ENCODE measurements at regions not wholly inside any gene's neighbourhood (a gene's known extent, or its start where the extent isn't known, plus 50 kb on each side); places are given as distances from the start of the nearest gene placed in this dataset.

GRCh38 chr7:157482025-157482424 lies 145.2 kb downstream of the DNAJB6 start:
- DNase-seq (ENCODE audit: low spot score) = no peak

GRCh38 chr7:157482517-157483087 lies 145.8 kb downstream of the DNAJB6 start:
- DNase-seq (ENCODE audit: low spot score) = no peak

- DNase-seq (ENCODE audit: low spot score) = no peak
These were observed 146.7 kb downstream of the DNAJB6 start for GRCh38 chr7:157483515-157483914.

- DNase-seq (ENCODE audit: low spot score) = no peak
These were observed 147.2 kb downstream of the DNAJB6 start for GRCh38 chr7:157483971-157484410.

GRCh38 chr7:157484411-157485081 lies 147.7 kb downstream of the DNAJB6 start:
- DNase-seq (ENCODE audit: low spot score) = no peak

GRCh38 chr7:157485361-157485831 lies 148.6 kb downstream of the DNAJB6 start:
- DNase-seq (ENCODE audit: low spot score) = no peak

- DNase-seq (ENCODE audit: low spot score) = no peak
These were observed 149.4 kb downstream of the DNAJB6 start for GRCh38 chr7:157486007-157486755.

GRCh38 chr7:157487046-157487770 lies 150.4 kb downstream of the DNAJB6 start:
- DNase-seq (ENCODE audit: low spot score) = no peak

GRCh38 chr7:157488281-157488680 lies 151.5 kb downstream of the DNAJB6 start:
- no peak for DNase-seq (ENCODE audit: low spot score)

GRCh38 chr7:157488966-157489365 lies 152.2 kb downstream of the DNAJB6 start:
- no peak for DNase-seq (ENCODE audit: low spot score)

Measured in CD4-positive, alpha-beta T cell treated with Interleukin-6 at 100 ng/mL for 8 hours (primary cell).